ENCODE measurements at regions not wholly inside any gene's neighbourhood (a gene's known extent, or its start where the extent isn't known, plus 50 kb on each side); places are given as distances from the start of the nearest gene placed in this dataset.

GRCh38 chr3:180316321-180316720 is 279.6 kb upstream of the PEX5L start:
- intact Hi-C loops (cut with micrococcal nuclease; ENCODE audit: unreplicated experiment) = no loop called here
- BruUV-seq (replicated peaks) = no TSS peak
- Histone ChIP-seq H3K36me3 (ENCODE audit: insufficient read depth, low read length, poor library complexity, severe bottlenecking) (no peaks in the 10 kb centered on the region), H3K27ac (ENCODE audit: low read depth, low read length, poor library complexity, severe bottlenecking) (no peak overlapping the region), H3K27me3 (replicated peaks; ENCODE audit: insufficient read depth, low read depth, low read length, poor library complexity) (peaks cover 32% of the 10 kb centered on the region), H3K4me3 (ENCODE audit: low read depth, low read length, poor library complexity, severe bottlenecking) (no peak overlapping the region), H3K4me1 (ENCODE audit: insufficient read depth, low read length, poor library complexity, severe bottlenecking) (no peaks in the 10 kb centered on the region), H3K9me3 (ENCODE audit: low read depth, low read length, poor library complexity, severe bottlenecking) (no peaks in the 10 kb centered on the region)
- POLR2A ChIA-PET (ENCODE audit: low non-redundant PET) = no interaction called here
- TF ChIP-seq CTCF (conservative IDR thresholded peaks at IDR 0.05; ENCODE audit: low read depth, low read length) (no peak), EZH2 (IDR thresholded peaks at IDR 0.05; ENCODE audit: borderline replicate concordance, low read depth, low read length, poor library complexity, severe bottlenecking) (no peak)
- DNase-seq (ENCODE audit: low spot score) = no peak
- CTCF ChIA-PET = no interaction called here

GRCh38 chr3:180319461-180319860 is 282.5 kb upstream of the TTC14 start:
- intact Hi-C loops (cut with micrococcal nuclease; ENCODE audit: unreplicated experiment) = no loop called here
- POLR2A ChIA-PET (ENCODE audit: low non-redundant PET) = no interaction called here
- TF ChIP-seq CTCF (conservative IDR thresholded peaks at IDR 0.05; ENCODE audit: low read depth, low read length) (no peak), EZH2 (IDR thresholded peaks at IDR 0.05; ENCODE audit: borderline replicate concordance, low read depth, low read length, poor library complexity, severe bottlenecking) (no peak)
- no peak for DNase-seq (ENCODE audit: low spot score)
- no peak overlapping the region for H3K27ac ChIP-seq (ENCODE audit: low read depth, low read length, poor library complexity, severe bottlenecking)
- CTCF ChIA-PET = no interaction called here
- H3K9me3 ChIP-seq (ENCODE audit: low read depth, low read length, poor library complexity, severe bottlenecking) = no peaks in the 10 kb centered on the region
- H3K36me3 ChIP-seq (ENCODE audit: insufficient read depth, low read length, poor library complexity, severe bottlenecking) = no peaks in the 10 kb centered on the region
- peaks cover 42% of the 10 kb centered on the region for H3K27me3 ChIP-seq (replicated peaks; ENCODE audit: insufficient read depth, low read depth, low read length, poor library complexity)
- no peak overlapping the region for H3K4me3 ChIP-seq (ENCODE audit: low read depth, low read length, poor library complexity, severe bottlenecking)
- BruUV-seq (replicated peaks) = no TSS peak
- no peaks in the 10 kb centered on the region for H3K4me1 ChIP-seq (ENCODE audit: insufficient read depth, low read length, poor library complexity, severe bottlenecking)

- no peak for DNase-seq (ENCODE audit: low spot score)
- Histone ChIP-seq H3K27me3 (replicated peaks; ENCODE audit: insufficient read depth, low read depth, low read length, poor library complexity) (peaks cover 38% of the 10 kb centered on the region), H3K9me3 (ENCODE audit: low read depth, low read length, poor library complexity, severe bottlenecking) (no peaks in the 10 kb centered on the region), H3K36me3 (ENCODE audit: insufficient read depth, low read length, poor library complexity, severe bottlenecking) (no peaks in the 10 kb centered on the region), H3K27ac (ENCODE audit: low read depth, low read length, poor library complexity, severe bottlenecking) (no peak overlapping the region), H3K4me1 (ENCODE audit: insufficient read depth, low read length, poor library complexity, severe bottlenecking) (no peaks in the 10 kb centered on the region), H3K4me3 (ENCODE audit: low read depth, low read length, poor library complexity, severe bottlenecking) (no peak overlapping the region)
- BruUV-seq (replicated peaks) = no TSS peak
- intact Hi-C loops (cut with micrococcal nuclease; ENCODE audit: unreplicated experiment) = no loop called here
- ChIA-PET POLR2A (ENCODE audit: low non-redundant PET) (no interaction called here), CTCF (no interaction called here)
- TF ChIP-seq CTCF (conservative IDR thresholded peaks at IDR 0.05; ENCODE audit: low read depth, low read length) (no peak), EZH2 (IDR thresholded peaks at IDR 0.05; ENCODE audit: borderline replicate concordance, low read depth, low read length, poor library complexity, severe bottlenecking) (no peak)
Measured at GRCh38 chr3:180320631-180321030, 281.3 kb upstream of the TTC14 start.
